IMR-90 (cell line): ENCODE measurements at regions not wholly inside any gene's neighbourhood (a gene's known extent, or its start where the extent isn't known, plus 50 kb on each side); places are given as distances from the start of the nearest gene placed in this dataset.

Source experiments
- ATAC-seq: fragments of 200-7000 bp; cut with Tn5 transposase; 2 replicates; pipeline ENCODE4 v1.9.1; 2020; ENCODE audit warnings: low read depth, mild to moderate bottlenecking, moderate library complexity
- BruUV-seq: library from RNA; stranded (reverse); fragments of 400-500 nt; replicated peaks from 2 replicates; lab custom pipeline; 2021; lab: Mats Ljungman, UMichigan
- CTCF ChIA-PET: fragments of 300-600 bp; formaldehyde crosslinking; extraction: SDS; loops from one replicate; lab custom pipeline; 2021; ENCODE audit warnings: antibody characterized with exemption; lab: Yijun Ruan, JAX
- POLR2A ChIA-PET: fragments of 300-600 bp; sonication (Branson Sonifier 250); formaldehyde crosslinking; loops from one replicate; lab custom pipeline; 2022; ENCODE audit warnings: antibody characterized with exemption; ENCODE audit not compliant: unreplicated experiment; lab: Charles Lee
- DNase-seq: peaks from one replicate; pipeline ENCODE4 v3.0.0; 2013
- H2AFZ ChIP-seq: replicated peaks from 2 replicates; pipeline ENCODE3; 2013; ENCODE audit warnings: low read length, mild to moderate bottlenecking; ENCODE audit not compliant: poor library complexity
- H2AK5ac ChIP-seq: 2 replicates; pipeline ENCODE4 v1.6.1; 2013; ENCODE audit warnings: low read depth, low read length, inconsistent platforms
- H2AK9ac ChIP-seq: replicated peaks from 2 replicates; pipeline ENCODE3; 2013; ENCODE audit warnings: mild to moderate bottlenecking, low read depth, low read length, moderate library complexity; ENCODE audit not compliant: poor library complexity
- H2BK120ac ChIP-seq: 2 replicates; pipeline ENCODE4 v1.6.1; 2013; ENCODE audit warnings: low read depth, low read length, inconsistent platforms
- H2BK15ac ChIP-seq: 3 replicates; pipeline ENCODE4 v1.6.1; 2013; ENCODE audit warnings: low read depth, low read length, inconsistent platforms
- H2BK20ac ChIP-seq: 2 replicates; pipeline ENCODE4 v1.6.1; 2013; ENCODE audit warnings: low read depth, mild to moderate bottlenecking, inconsistent platforms, low read length, moderate library complexity
- H2BK5ac ChIP-seq: 2 replicates; pipeline ENCODE4 v1.6.1; 2013; ENCODE audit warnings: mild to moderate bottlenecking, low read depth, low read length, inconsistent platforms; ENCODE audit not compliant: poor library complexity, severe bottlenecking
- H3K14ac ChIP-seq: replicated peaks from 2 replicates; pipeline ENCODE4 v1.6.1; 2013; ENCODE audit warnings: low read depth, low read length, inconsistent platforms
- H3K18ac ChIP-seq: 2 replicates; pipeline ENCODE4 v1.6.1; 2013; ENCODE audit warnings: low read depth, low read length, control low read depth
- H3K23ac ChIP-seq: 2 replicates; pipeline ENCODE4 v1.6.1; 2013; ENCODE audit warnings: low read depth, low read length, inconsistent platforms
- H3K27ac ChIP-seq: 2 replicates; pipeline ENCODE4 v1.5.1; 2013; ENCODE audit warnings: mild to moderate bottlenecking, control low read depth, low read length; ENCODE audit not compliant: insufficient read depth
- H3K27me3 ChIP-seq: 2 replicates; pipeline ENCODE4 v1.6.1; 2013; ENCODE audit warnings: low read length; ENCODE audit not compliant: control insufficient read depth, insufficient read depth
- H3K36me3 ChIP-seq: 2 replicates; pipeline ENCODE4 v1.6.1; 2013; ENCODE audit warnings: low read length, mixed read lengths; ENCODE audit not compliant: control insufficient read depth, insufficient read depth
- H3K4ac ChIP-seq: 2 replicates; pipeline ENCODE4 v1.6.1; 2013; ENCODE audit warnings: low read depth, low read length, inconsistent platforms
- H3K4me1 ChIP-seq: 2 replicates; pipeline ENCODE4 v1.6.1; 2013; ENCODE audit warnings: low read length, mixed read lengths; ENCODE audit not compliant: control insufficient read depth, insufficient read depth
- H3K4me2 ChIP-seq: 2 replicates; pipeline ENCODE4 v1.6.1; 2013; ENCODE audit warnings: low read depth, mild to moderate bottlenecking, control low read depth, low read length, moderate library complexity
- H3K4me3 ChIP-seq: 2 replicates; pipeline ENCODE4 v1.5.1; 2013; ENCODE audit warnings: low read depth, mild to moderate bottlenecking, control low read depth, low read length, moderate library complexity; ENCODE audit not compliant: insufficient read depth
- H3K56ac ChIP-seq: 2 replicates; pipeline ENCODE4 v1.6.1; 2013; ENCODE audit warnings: low read length, inconsistent platforms; ENCODE audit not compliant: insufficient read depth; ENCODE audit errors: extremely low read depth
- H3K79me1 ChIP-seq, 2 experiments: 2 replicates each; pipeline ENCODE4 v1.6.1; 2013; ENCODE audit warnings: low read length in 2 of 2, inconsistent platforms in 1 of 2, low read depth in 1 of 2
- H3K9ac ChIP-seq: 2 replicates; pipeline ENCODE4 v1.6.1; 2013; ENCODE audit warnings: low read depth, low read length, control low read depth
- H3K9me1 ChIP-seq: 2 replicates; pipeline ENCODE4 v1.6.1; 2013; ENCODE audit warnings: low read length, inconsistent platforms; ENCODE audit not compliant: insufficient read depth
- H3K9me3 ChIP-seq: 2 replicates; pipeline ENCODE4 v1.6.1; 2013; ENCODE audit warnings: low read length; ENCODE audit not compliant: control insufficient read depth, insufficient read depth
- H4K20me1 ChIP-seq: 2 replicates; pipeline ENCODE4 v1.6.1; 2013; ENCODE audit warnings: low read length, inconsistent platforms; ENCODE audit not compliant: insufficient read depth
- H4K5ac ChIP-seq: 2 replicates; pipeline ENCODE4 v1.6.1; 2013; ENCODE audit warnings: mild to moderate bottlenecking, low read depth, low read length, control low read depth
- H4K8ac ChIP-seq, 2 experiments: 2 replicates each; pipeline ENCODE4 v1.6.1; 2013; ENCODE audit warnings: low read depth in 2 of 2, low read length in 2 of 2, control low read depth in 1 of 2, inconsistent platforms in 1 of 2
- H4K91ac ChIP-seq: 2 replicates; pipeline ENCODE4 v1.6.1; 2013; ENCODE audit warnings: low read depth, low read length, inconsistent platforms; ENCODE audit not compliant: insufficient read depth
- NFE2L2 ChIP-seq: fragments of 150-350 bp; IDR thresholded peaks from 2 replicates; pipeline ENCODE4 v1.6.1; 2016; ENCODE audit warnings: low read depth, mild to moderate bottlenecking, low read length
- WGBS, 2 experiments: methylation state at CpG; one replicate each; pipeline versions ENCODE4 v1.1.5 to v1.1.7; 2013; ENCODE audit warnings: missing lambda C conversion rate in 2 of 2; ENCODE audit not compliant: insufficient read length in 1 of 2; ENCODE audit errors: extremely low coverage in 2 of 2; 5-methylcytosine and 5-hydroxymethylcytosine counted together
- dilution Hi-C: fragments of 300-500 bp; cut with HindIII; formaldehyde crosslinking; loops from one replicate; pipeline ENCODE4 v1.14.3; 2018; ENCODE audit warnings: low sequenced_read_pairs; ENCODE audit not compliant: unreplicated experiment
- in situ Hi-C: fragments of 300-500 bp; cut with MboI; formaldehyde crosslinking; loops from 3 replicates; pipeline ENCODE4 v1.14.3; 2019; ENCODE audit warnings: low sequenced_read_pairs, inconsistent platforms, mixed read lengths
- intact Hi-C: fragments of 100-400 bp; cut with micrococcal nuclease; formaldehyde crosslinking; loops from 2 replicates; pipeline ENCODE4 v1.10.0; 2022

GRCh38 chr1:221175249-221175648 lies 296.0 kb downstream of the HLX start:
- no TSS peak for BruUV-seq
- ChIA-PET CTCF (no interaction called here), POLR2A (no interaction called here)
- WGBS, 2 experiments: 70% methylated on average over 2 of the region's 2 CpGs; no CpG with 5 or more reads in 1 of the 2 experiments
- dilution Hi-C loops (no loop called here), intact Hi-C loops (no loop called here), in situ Hi-C loops (no loop called here)
- Histone ChIP-seq H2BK120ac (no peak overlapping the region), H3K4me3 (no peak overlapping the region), H3K9ac (no peak overlapping the region), H2BK5ac (no peak overlapping the region), H3K4ac (no peak overlapping the region), H4K91ac (no peak overlapping the region), H3K9me3 (peaks cover 3% of the 10 kb centered on the region; the same call in 1 of the 2 replicates), H2AFZ (no peak overlapping the region), H3K36me3 (no peaks in the 10 kb centered on the region), H3K27me3 (peaks cover 2% of the 10 kb centered on the region; the same call in 1 of the 2 replicates), H3K4me2 (no peak overlapping the region), H3K4me1 (no peaks in the 10 kb centered on the region), H2AK9ac (no peak overlapping the region), H2AK5ac (no peak overlapping the region), H4K8ac (no peak overlapping the region), H3K23ac (no peak overlapping the region), H2BK20ac (no peak overlapping the region), H3K9me1 (no peaks in the 10 kb centered on the region), H2BK15ac (no peak overlapping the region), H3K56ac (no peak overlapping the region), H3K79me1 (no peaks in the 10 kb centered on the region), H4K5ac (no peak overlapping the region), H3K27ac (no peak overlapping the region), H3K18ac (no peak overlapping the region), H4K20me1 (no peaks in the 10 kb centered on the region), H3K14ac (no peak overlapping the region)
- DNase-seq: no peak
- no peak for ATAC-seq
- no peak for TF ChIP-seq NFE2L2
